IPS DF 4.7 (cell line): ENCODE measurements at regions not wholly inside any gene's neighbourhood (a gene's known extent, or its start where the extent isn't known, plus 50 kb on each side); places are given as distances from the start of the nearest gene placed in this dataset.
"Not testable (repeated sequence)": the region's sequence is repeated elsewhere in the genome, so short reads cannot be mapped to it uniquely, and the experiment has no call there.

ENCODE experiments used
- DNase-seq: peaks from one replicate; pipeline ENCODE4 v3.0.0-alpha.2; 2013; ENCODE audit warnings: low spot score; ENCODE audit errors: extremely low read depth

DNA sequence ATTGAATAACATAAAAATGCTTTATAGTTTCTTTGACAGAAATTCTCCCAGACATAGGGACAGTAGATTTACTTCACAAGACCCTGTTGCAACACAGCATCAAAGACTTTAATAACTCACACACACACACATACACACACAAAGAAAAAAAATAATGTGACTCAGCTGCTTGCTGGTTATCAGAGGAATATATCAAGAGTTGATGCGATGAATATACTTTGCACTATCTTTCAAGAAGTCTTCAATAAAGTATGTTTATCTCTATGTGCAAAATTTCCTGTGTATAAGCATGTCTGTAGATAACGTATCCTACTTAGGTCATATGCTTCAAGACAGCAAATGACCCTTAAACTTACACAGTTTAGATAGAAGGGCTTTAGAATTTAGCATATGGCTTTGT is 243.1 kb downstream of the ARL4A start:
- DNase-seq: no peak

DNA sequence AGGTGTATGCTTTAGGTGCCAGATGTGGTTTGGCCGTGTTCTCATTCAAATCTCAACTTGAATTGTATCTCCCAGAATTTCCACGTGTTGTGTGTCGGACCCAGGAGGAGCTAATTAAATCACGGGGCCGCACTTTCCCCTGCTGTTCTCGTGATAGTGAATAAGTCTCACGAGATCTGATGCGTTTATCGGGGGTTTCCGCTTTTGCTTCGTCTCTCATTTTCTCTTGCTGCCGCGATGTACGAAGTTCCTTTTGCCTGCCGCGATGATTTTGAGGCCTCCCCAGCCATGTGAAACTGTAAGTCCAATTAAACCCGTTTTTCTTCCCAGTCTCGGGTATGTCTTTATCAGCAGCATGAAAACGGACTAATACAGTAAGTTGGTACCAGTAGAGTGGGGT is 244.0 kb downstream of the ARL4A start:
- DNase-seq: not testable (repeated sequence)

- no peak for DNase-seq
Observed at GRCh38 chr7:12939694-12940093, 252.3 kb downstream of the ARL4A start.

DNA sequence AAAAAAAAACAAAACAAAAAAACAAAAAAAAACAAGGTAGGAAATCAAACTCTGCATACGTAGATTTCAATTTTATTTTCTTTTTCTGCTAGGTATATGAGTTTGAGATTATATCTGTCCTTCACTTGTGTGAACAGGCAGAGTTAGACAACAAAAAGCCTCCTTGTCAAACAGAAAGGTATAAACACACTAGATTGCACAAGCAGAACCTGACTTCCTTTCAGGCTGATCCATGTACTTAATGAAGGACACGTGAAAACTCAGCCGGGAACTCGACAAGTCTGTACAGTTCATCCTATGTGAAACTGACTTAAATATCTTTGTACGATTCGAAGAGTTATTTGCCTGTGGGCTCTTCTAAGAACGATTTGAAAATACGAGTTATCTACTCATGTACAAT is 254.1 kb downstream of the ARL4A start:
- no peak for DNase-seq

DNA sequence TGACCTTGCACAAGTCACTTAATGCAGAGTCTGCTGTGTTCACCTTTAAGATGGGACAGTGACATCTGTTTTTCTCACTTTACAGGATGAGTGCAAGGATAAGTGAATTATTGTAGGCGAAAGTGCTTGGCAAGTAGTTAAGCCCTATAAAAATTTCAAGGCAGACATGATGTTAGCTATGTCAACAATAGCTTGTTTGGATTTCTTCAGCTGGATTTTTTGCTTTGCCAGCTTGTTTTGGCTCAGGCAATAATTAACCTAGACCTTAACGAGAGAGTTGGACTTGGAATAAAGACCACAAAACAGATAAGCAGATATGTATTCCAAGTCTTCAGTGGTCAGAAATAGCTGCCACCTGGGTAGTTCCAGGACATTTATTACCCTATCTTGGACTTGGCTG is 255.2 kb downstream of the ARL4A start:
- no peak for DNase-seq

DNA sequence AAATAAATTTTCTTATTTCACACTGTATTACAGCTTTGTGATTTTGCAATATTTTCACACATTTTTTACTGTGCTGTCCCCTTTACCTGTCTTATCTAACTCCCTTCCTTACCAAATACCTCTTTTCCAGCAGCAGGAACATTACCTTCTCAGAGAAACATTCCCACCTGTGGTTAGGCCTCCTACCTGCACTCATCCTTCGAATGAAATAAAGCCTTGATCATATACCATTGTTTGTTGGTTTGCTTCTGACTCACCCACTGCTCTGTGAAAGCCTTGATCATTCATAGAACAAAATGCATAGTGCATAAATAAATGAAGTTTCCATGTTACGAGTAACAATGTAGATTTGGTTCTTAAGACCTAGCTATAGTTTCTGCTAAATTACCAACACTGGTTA is 256.3 kb downstream of the ARL4A start:
- peak; percentile 9 for DNase-seq

GRCh38 chr7:12945901-12946300 is 258.5 kb downstream of the ARL4A start:
- DNase-seq: no peak

- no peak for DNase-seq
Observed at GRCh38 chr7:12947465-12947864, 260.0 kb downstream of the ARL4A start.

GRCh38 chr7:12949060-12949931 is 261.9 kb downstream of the ARL4A start:
- no peak for DNase-seq

GRCh38 chr7:12951397-12951801 is 264.0 kb downstream of the ARL4A start:
- no peak for DNase-seq

GRCh38 chr7:12954380-12955033 is 267.1 kb downstream of the ARL4A start:
- DNase-seq: no peak

- DNase-seq: no peak
Observed at GRCh38 chr7:12957487-12957886, 270.1 kb downstream of the ARL4A start.

GRCh38 chr7:12961910-12962480 is 274.6 kb downstream of the ARL4A start:
- DNase-seq: no peak

DNA sequence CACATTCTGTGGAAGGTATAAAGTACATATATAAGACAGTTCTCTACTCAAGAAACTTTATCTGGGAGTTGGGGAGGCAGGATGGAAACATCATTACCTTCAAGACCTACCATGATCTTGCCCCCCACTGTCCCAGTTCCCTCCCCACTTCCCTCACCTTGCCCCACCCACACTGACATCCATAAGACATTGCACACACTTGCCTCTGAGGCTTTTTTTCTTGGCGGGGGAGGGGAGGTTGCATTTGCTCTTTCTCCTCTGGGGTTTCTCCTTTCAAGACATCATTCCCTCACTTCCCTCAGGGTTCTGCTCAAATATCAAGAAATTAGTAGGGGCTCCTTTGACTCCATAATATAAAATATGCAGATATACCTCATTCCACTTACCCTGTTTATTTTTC is 276.0 kb downstream of the ARL4A start:
- DNase-seq: no peak

GRCh38 chr7:12964836-12965235 is 277.4 kb downstream of the ARL4A start:
- DNase-seq: no peak

DNA sequence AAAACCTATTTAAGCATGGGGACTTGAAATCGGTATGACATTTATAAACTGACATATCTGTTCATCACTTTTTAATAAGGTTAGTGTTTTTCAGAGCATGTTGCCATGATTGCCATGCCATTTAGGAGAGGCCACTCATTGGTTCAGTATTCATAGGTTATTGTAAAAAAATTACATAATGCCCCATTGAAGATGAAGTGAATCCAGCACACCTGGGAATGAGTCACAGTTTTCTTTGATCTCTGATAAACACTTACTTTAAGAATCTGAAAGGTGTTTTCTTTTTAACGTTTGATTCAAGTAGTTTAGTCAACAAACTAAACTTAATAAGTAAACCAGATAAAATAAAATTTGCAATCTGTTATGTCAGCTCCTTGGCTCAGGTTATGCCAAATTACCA is 278.3 kb downstream of the ARL4A start:
- DNase-seq: no peak

GRCh38 chr7:12967322-12967721 is 279.9 kb downstream of the ARL4A start:
- no peak for DNase-seq

DNA sequence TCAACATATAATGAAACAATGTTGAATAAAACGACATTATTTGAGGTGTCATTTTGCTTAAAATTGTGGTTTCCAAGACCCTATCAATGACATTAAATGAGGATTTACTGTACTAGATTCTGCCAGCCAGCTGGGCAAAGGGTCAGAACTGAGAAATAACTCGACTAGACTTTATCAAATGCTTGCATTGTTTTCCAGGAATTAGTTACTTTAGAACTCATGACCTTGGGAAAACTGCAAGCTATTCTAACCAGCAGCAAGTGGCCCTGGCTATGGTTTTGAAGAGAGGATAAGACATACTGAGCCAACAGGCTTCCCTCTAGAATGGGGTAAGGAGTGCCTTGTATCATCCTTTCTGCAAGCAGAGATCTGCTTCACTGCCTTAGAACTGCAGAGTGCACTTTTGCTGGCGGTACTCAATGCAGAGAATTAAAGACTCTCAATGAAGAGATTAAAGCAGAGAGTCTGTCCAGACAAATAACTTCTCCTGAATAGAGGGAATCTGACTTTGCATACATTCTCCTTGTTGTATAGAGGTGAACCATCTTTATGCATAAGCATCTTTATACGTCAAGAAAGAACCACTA is 281.5 kb downstream of the ARL4A start:
- DNase-seq: no peak

DNA sequence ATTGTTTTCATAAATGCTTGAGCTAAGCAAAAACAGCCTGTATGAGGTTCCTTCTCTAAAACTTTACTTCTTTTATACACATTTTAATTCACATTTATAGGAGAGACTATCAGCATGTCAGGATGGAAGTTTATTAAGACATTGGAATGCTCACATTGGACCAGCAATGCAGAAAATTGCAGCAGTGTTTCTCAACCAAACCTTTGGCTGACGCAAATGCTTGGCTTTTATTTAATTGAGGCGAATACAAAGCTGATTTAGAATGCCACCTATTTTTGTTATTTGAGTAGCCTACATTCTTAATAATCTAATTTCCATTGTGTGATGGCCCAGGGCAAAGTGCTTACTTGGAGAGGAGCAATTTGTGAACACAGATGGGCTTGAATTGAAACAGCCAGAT is 283.2 kb downstream of the ARL4A start:
- DNase-seq: no peak

GRCh38 chr7:12974451-12975166 is 287.2 kb downstream of the ARL4A start:
- DNase-seq: no peak

- no peak for DNase-seq
Observed at GRCh38 chr7:12975412-12975811, 288.0 kb downstream of the ARL4A start.

GRCh38 chr7:12979181-12979580 is 291.7 kb downstream of the ARL4A start:
- no peak for DNase-seq
